ENCODE measurements at regions not wholly inside any gene's neighbourhood (a gene's known extent, or its start where the extent isn't known, plus 50 kb on each side); places are given as distances from the start of the nearest gene placed in this dataset.

GRCh38 chr2:228378696-228379425, 197.4 kb upstream of the SPHKAP start:
- H3K9ac ChIP-seq (ENCODE audit: low read depth in 2 of 2, low read length in 2 of 2), result no peak overlapping the region
- DNase-seq, result no peak

GRCh38 chr2:228378233-228378632, 196.7 kb upstream of the SPHKAP start:
- no peaks in the 10 kb centered on the region for H3K4me1 ChIP-seq
- H3K4me3 ChIP-seq, result no peak overlapping the region
- no peak overlapping the region for H3K9ac ChIP-seq (ENCODE audit: low read depth in 2 of 2, low read length in 2 of 2)
- TF ChIP-seq CTCF (IDR thresholded peaks at IDR 0.05), result no peak
- DNase-seq, result no peak
- intact Hi-C loops (cut with DNase I), result no loop called here
- no peaks in the 10 kb centered on the region for H3K36me3 ChIP-seq
- H3K9me3 ChIP-seq, result no peaks in the 10 kb centered on the region
- no peak overlapping the region for H3K27ac ChIP-seq
- no peaks in the 10 kb centered on the region for H3K27me3 ChIP-seq

More at GRCh38 chr2:228378696-228379425, 197.4 kb upstream of the SPHKAP start:
- Histone ChIP-seq H3K27me3 (no peaks in the 10 kb centered on the region), H3K36me3 (no peaks in the 10 kb centered on the region), H3K9me3 (no peaks in the 10 kb centered on the region), H3K4me1 (no peaks in the 10 kb centered on the region), H3K27ac (no peak overlapping the region), H3K4me3 (no peak overlapping the region)
- no peak for TF ChIP-seq CTCF (IDR thresholded peaks at IDR 0.05)
- intact Hi-C loops (cut with DNase I), result no loop called here

- Histone ChIP-seq H3K4me1 (no peaks in the 10 kb centered on the region), H3K27ac (no peak overlapping the region), H3K9me3 (no peaks in the 10 kb centered on the region), H3K4me3 (no peak overlapping the region), H3K9ac (ENCODE audit: low read depth in 2 of 2, low read length in 2 of 2) (no peak overlapping the region), H3K36me3 (no peaks in the 10 kb centered on the region), H3K27me3 (no peaks in the 10 kb centered on the region)
- intact Hi-C loops (cut with DNase I), result no loop called here
- DNase-seq, result no peak
- TF ChIP-seq CTCF (IDR thresholded peaks at IDR 0.05), result no peak
These were observed 196.0 kb upstream of the SPHKAP start for GRCh38 chr2:228377533-228377932.

GRCh38 chr2:228374741-228375140, 193.3 kb upstream of the SPHKAP start:
- no peak for DNase-seq
- no peaks in the 10 kb centered on the region for H3K9me3 ChIP-seq
- H3K9ac ChIP-seq (ENCODE audit: low read depth in 2 of 2, low read length in 2 of 2), result no peak overlapping the region
- no peak overlapping the region for H3K27ac ChIP-seq
- no peak for TF ChIP-seq CTCF (IDR thresholded peaks at IDR 0.05)
- no peaks in the 10 kb centered on the region for H3K4me1 ChIP-seq
- no peaks in the 10 kb centered on the region for H3K36me3 ChIP-seq
- H3K27me3 ChIP-seq, result no peaks in the 10 kb centered on the region
- intact Hi-C loops (cut with DNase I), result no loop called here
- H3K4me3 ChIP-seq, result no peak overlapping the region

GRCh38 chr2:228373191-228373590, 191.7 kb upstream of the SPHKAP start:
- Histone ChIP-seq H3K4me1 (no peaks in the 10 kb centered on the region), H3K36me3 (no peaks in the 10 kb centered on the region), H3K27me3 (no peaks in the 10 kb centered on the region), H3K27ac (no peak overlapping the region), H3K4me3 (no peak overlapping the region), H3K9ac (ENCODE audit: low read depth in 2 of 2, low read length in 2 of 2) (no peak overlapping the region), H3K9me3 (no peaks in the 10 kb centered on the region)
- no peak for TF ChIP-seq CTCF (IDR thresholded peaks at IDR 0.05)
- no peak for DNase-seq
- intact Hi-C loops (cut with DNase I), result no loop called here
